OCI-LY1 (cell line): ENCODE measurements at regions not wholly inside any gene's neighbourhood (a gene's known extent, or its start where the extent isn't known, plus 50 kb on each side); places are given as distances from the start of the nearest gene placed in this dataset.

ENCODE experiments used
- CTCF ChIP-seq: fragments of 200-600 bp; sonication (generic), shearing (Covaris generic); IDR thresholded peaks from 2 replicates; pipeline ENCODE4 v1.5.1; 2017; ENCODE audit warnings: mild to moderate bottlenecking, antibody characterized with exemption, low read length, moderate library complexity, mixed read lengths
- EZH2 ChIP-seq: fragments of 200-600 bp; sonication (generic), shearing (Covaris generic); IDR thresholded peaks from 2 replicates; pipeline ENCODE4 v1.8.0; 2017; ENCODE audit warnings: borderline replicate concordance, mixed run types, mild to moderate bottlenecking, antibody characterized with exemption, low read length, moderate library complexity, mixed read lengths

- TF ChIP-seq CTCF (no peak), EZH2 (no peak)
Observed at GRCh38 chr6:109252261-109253041, 129.8 kb downstream of the CD164 start.
